WTC11 (cell line): ENCODE measurements at regions not wholly inside any gene's neighbourhood (a gene's known extent, or its start where the extent isn't known, plus 50 kb on each side); places are given as distances from the start of the nearest gene placed in this dataset.

ENCODE experiments used
- ATAC-seq: fragments of 200-7000 bp; cut with Tn5 transposase; 2 replicates; pipeline ENCODE4 v1.10.0; 2021; ENCODE audit warnings: mild to moderate bottlenecking, moderate library complexity
- CTCF ChIA-PET: fragments of 300-600 bp; sonication (Branson Sonifier 250); formaldehyde crosslinking; loops from one replicate; lab custom pipeline; 2021; ENCODE audit warnings: antibody characterized with exemption; lab: Charles Lee
- POLR2A ChIA-PET: fragments of 350-600 bp; sonication (Branson Sonifier 250); formaldehyde crosslinking; loops from one replicate; lab custom pipeline; 2021; ENCODE audit warnings: antibody characterized with exemption; lab: Charles Lee
- DNase-seq: peaks from one replicate; pipeline ENCODE4 v3.0.0; 2021; ENCODE audit warnings: low spot score
- H3K27ac Mint-ChIP-seq: 2 replicates; pipeline ENCODE4 v1.8.0; 2021; ENCODE audit warnings: mixed read lengths
- H3K27me3 Mint-ChIP-seq: 2 replicates; pipeline ENCODE4 v1.8.0; 2021; ENCODE audit warnings: low read depth, mild to moderate bottlenecking, moderate library complexity, mixed read lengths
- H3K36me3 Mint-ChIP-seq: 2 replicates; pipeline ENCODE4 v1.8.0; 2021; ENCODE audit warnings: mixed read lengths
- H3K4me1 Mint-ChIP-seq: 2 replicates; pipeline ENCODE4 v1.8.0; 2022; ENCODE audit warnings: mixed read lengths
- H3K4me3 Mint-ChIP-seq: 2 replicates; pipeline ENCODE4 v1.8.0; 2021; ENCODE audit warnings: mild to moderate bottlenecking, moderate library complexity, mixed read lengths
- H3K9me3 Mint-ChIP-seq: 2 replicates; pipeline ENCODE4 v1.8.0; 2021; ENCODE audit warnings: mixed read lengths
- ATF1 ChIP-seq: sonication (generic); formaldehyde crosslinking; IDR thresholded peaks from 2 replicates; pipeline ENCODE4 v1.8.1; 2023; ENCODE audit warnings: mild to moderate bottlenecking, moderate library complexity, missing genetic modification reagents
- CREB1 ChIP-seq: sonication (generic); formaldehyde crosslinking; IDR thresholded peaks from 2 replicates; pipeline ENCODE4 v1.8.0; 2023; ENCODE audit warnings: mild to moderate bottlenecking, missing genetic modification reagents
- ELF4 ChIP-seq: sonication (generic); formaldehyde crosslinking; IDR thresholded peaks from 2 replicates; pipeline ENCODE4 v1.8.1; 2022; ENCODE audit warnings: low read depth, mild to moderate bottlenecking, moderate library complexity, missing genetic modification reagents
- ETV6 ChIP-seq: sonication (generic); formaldehyde crosslinking; IDR thresholded peaks from 2 replicates; pipeline ENCODE4 v1.8.1; 2022; ENCODE audit warnings: mild to moderate bottlenecking, missing genetic modification reagents
- GABPB1 ChIP-seq: sonication (generic); formaldehyde crosslinking; IDR thresholded peaks from 2 replicates; pipeline ENCODE4 v1.8.1; 2023; ENCODE audit warnings: mild to moderate bottlenecking, missing genetic modification reagents
- OVOL2 ChIP-seq: fragments of 250-450 bp; sonication (Bioruptor Pico); IDR thresholded peaks from 2 replicates; pipeline ENCODE4 v1.9.0; 2021; ENCODE audit warnings: mild to moderate bottlenecking, borderline replicate concordance
- SMAD4 ChIP-seq: sonication (generic); formaldehyde crosslinking; IDR thresholded peaks from 2 replicates; pipeline ENCODE4 v1.8.0; 2022; ENCODE audit warnings: mild to moderate bottlenecking, missing genetic modification reagents
- TEAD4 ChIP-seq: sonication (generic); formaldehyde crosslinking; IDR thresholded peaks from 2 replicates; pipeline ENCODE4 v1.8.0; 2022; ENCODE audit warnings: mild to moderate bottlenecking, missing genetic modification reagents
- ZNF138 ChIP-seq: sonication (generic); formaldehyde crosslinking; conservative IDR thresholded peaks from 2 replicates; pipeline ENCODE4 v1.8.1; 2022; ENCODE audit warnings: mild to moderate bottlenecking, moderate library complexity, missing genetic modification reagents
- ZNF263 ChIP-seq: sonication (generic); formaldehyde crosslinking; IDR thresholded peaks from 2 replicates; pipeline ENCODE4 v1.8.1; 2022; ENCODE audit warnings: low read depth, mild to moderate bottlenecking, moderate library complexity, missing genetic modification reagents
- ZNF671 ChIP-seq: fragments of 250-450 bp; sonication (Bioruptor Pico); IDR thresholded peaks from 2 replicates; pipeline ENCODE4 v1.8.0; 2021; ENCODE audit warnings: mild to moderate bottlenecking
- TF ChIP-seq, protein P1 (sequence below): sonication (generic); formaldehyde crosslinking; IDR thresholded peaks from 2 replicates; pipeline ENCODE4 v1.8.0; 2023; ENCODE audit warnings: missing genetic modification reagents
- TF ChIP-seq, protein P2 (sequence below): sonication (generic); formaldehyde crosslinking; IDR thresholded peaks from 2 replicates; pipeline ENCODE4 v1.8.1; 2022; ENCODE audit warnings: mild to moderate bottlenecking, missing genetic modification reagents, moderate library complexity, borderline replicate concordance
- TF ChIP-seq, protein P3 (sequence below): sonication (generic); formaldehyde crosslinking; IDR thresholded peaks from 2 replicates; pipeline ENCODE4 v1.8.1; 2023; ENCODE audit warnings: mild to moderate bottlenecking, moderate library complexity, missing genetic modification reagents
- TF ChIP-seq, protein P4 (sequence below): sonication (generic); formaldehyde crosslinking; IDR thresholded peaks from 2 replicates; pipeline ENCODE4 v1.8.0; 2022; ENCODE audit warnings: mild to moderate bottlenecking, missing genetic modification reagents
- TF ChIP-seq, protein P5 (sequence below): sonication (generic); formaldehyde crosslinking; IDR thresholded peaks from 2 replicates; pipeline ENCODE4 v1.8.1; 2022; ENCODE audit warnings: low read depth, missing genetic modification reagents, borderline replicate concordance
- TF ChIP-seq, protein P6 (sequence below): fragments of 250-450 bp; sonication (Bioruptor Pico); IDR thresholded peaks from 2 replicates; pipeline ENCODE4 v2.1.2; 2022; ENCODE audit warnings: mild to moderate bottlenecking, moderate library complexity
- TF ChIP-seq, protein P7 (sequence below): sonication (generic); formaldehyde crosslinking; IDR thresholded peaks from 2 replicates; pipeline ENCODE4 v1.8.1; 2023; ENCODE audit warnings: mild to moderate bottlenecking, missing genetic modification reagents, borderline replicate concordance
- TF ChIP-seq, protein P8 (sequence below): sonication (generic); formaldehyde crosslinking; IDR thresholded peaks from 2 replicates; pipeline ENCODE4 v1.8.1; 2023; ENCODE audit warnings: mild to moderate bottlenecking, missing genetic modification reagents

DNA sequence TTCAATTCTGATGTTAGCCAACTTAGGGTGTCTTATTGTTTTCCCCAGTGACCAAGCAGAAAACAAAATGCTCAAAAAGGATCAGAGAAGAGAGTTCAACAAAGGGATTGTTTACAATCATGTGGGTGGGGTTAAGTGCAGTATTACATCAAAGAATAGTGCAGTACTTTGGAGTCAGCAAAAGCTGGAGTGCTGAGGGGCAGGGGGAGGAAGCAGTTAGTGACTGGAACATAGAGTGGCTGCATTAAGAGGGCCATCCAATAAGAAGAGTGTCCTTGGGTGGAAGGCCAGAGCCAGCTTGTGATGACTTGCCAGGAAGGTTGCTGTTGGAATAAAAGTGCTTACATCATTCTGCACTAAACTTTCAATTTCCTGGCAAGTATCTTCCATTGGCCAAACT, 175.5 kb downstream of the CYYR1 start (continued):
- TF ChIP-seq GABPB1 (CRISPR knock-in tag) = no peak
- TF ChIP-seq OVOL2 (CRISPR knock-in tag) = no peak
- no peak for TF ChIP-seq ATF1 (CRISPR knock-in tag)
- no peak for TF ChIP-seq SMAD4 (CRISPR knock-in tag)
- TF ChIP-seq TEAD4 (CRISPR knock-in tag) = no peak
- TF ChIP-seq, protein P1, sequence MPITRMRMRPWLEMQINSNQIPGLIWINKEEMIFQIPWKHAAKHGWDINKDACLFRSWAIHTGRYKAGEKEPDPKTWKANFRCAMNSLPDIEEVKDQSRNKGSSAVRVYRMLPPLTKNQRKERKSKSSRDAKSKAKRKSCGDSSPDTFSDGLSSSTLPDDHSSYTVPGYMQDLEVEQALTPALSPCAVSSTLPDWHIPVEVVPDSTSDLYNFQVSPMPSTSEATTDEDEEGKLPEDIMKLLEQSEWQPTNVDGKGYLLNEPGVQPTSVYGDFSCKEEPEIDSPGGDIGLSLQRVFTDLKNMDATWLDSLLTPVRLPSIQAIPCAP (CRISPR knock-in tag) = no peak
- TF ChIP-seq, protein P2, sequence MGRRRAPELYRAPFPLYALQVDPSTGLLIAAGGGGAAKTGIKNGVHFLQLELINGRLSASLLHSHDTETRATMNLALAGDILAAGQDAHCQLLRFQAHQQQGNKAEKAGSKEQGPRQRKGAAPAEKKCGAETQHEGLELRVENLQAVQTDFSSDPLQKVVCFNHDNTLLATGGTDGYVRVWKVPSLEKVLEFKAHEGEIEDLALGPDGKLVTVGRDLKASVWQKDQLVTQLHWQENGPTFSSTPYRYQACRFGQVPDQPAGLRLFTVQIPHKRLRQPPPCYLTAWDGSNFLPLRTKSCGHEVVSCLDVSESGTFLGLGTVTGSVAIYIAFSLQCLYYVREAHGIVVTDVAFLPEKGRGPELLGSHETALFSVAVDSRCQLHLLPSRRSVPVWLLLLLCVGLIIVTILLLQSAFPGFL (CRISPR knock-in tag) = no peak
- TF ChIP-seq, protein P3, sequence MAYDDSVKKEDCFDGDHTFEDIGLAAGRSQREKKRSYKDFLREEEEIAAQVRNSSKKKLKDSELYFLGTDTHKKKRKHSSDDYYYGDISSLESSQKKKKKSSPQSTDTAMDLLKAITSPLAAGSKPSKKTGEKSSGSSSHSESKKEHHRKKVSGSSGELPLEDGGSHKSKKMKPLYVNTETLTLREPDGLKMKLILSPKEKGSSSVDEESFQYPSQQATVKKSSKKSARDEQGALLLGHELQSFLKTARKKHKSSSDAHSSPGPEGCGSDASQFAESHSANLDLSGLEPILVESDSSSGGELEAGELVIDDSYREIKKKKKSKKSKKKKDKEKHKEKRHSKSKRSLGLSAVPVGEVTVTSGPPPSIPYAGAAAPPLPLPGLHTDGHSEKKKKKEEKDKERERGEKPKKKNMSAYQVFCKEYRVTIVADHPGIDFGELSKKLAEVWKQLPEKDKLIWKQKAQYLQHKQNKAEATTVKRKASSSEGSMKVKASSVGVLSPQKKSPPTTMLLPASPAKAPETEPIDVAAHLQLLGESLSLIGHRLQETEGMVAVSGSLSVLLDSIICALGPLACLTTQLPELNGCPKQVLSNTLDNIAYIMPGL = no peak
- TF ChIP-seq, all 79 proteins: peak for 0

DNA sequence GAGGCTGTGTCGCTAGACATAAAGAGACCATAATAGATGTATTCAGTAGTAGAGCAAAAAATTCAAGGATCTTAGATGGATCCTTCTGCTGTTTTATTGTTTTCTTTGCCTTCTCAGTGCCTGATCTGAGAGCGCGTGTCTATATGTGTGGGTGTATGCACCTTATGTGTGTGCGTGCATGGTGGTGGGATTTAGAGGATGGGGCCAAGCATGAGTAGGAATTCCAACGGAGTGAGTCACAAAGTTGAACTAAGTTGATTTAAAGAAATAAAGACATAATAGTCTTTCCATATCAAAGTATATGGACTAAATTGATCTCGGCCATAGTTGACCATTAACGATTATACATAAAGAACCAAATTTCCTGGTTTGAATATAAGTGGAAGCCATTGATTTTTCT, 178.7 kb downstream of the CYYR1 start:
- no peaks in the 10 kb centered on the region; the same call in 1 of the 2 replicates for H3K27me3 Mint-ChIP-seq
- H3K27ac Mint-ChIP-seq = no peak overlapping the region
- DNase-seq (no peak), ATAC-seq (no peak)
- no peak for TF ChIP-seq ZNF671 (CRISPR knock-in tag)
- no peak for TF ChIP-seq ELF4
- TF ChIP-seq, protein P4, sequence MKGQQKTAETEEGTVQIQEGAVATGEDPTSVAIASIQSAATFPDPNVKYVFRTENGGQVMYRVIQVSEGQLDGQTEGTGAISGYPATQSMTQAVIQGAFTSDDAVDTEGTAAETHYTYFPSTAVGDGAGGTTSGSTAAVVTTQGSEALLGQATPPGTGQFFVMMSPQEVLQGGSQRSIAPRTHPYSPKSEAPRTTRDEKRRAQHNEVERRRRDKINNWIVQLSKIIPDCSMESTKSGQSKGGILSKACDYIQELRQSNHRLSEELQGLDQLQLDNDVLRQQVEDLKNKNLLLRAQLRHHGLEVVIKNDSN = no peak
- TF ChIP-seq ETV6 = no peak
- no peak for TF ChIP-seq CREB1 (CRISPR knock-in tag)
- no peak for TF ChIP-seq ZNF263 (CRISPR knock-in tag)
- H3K4me1 Mint-ChIP-seq = peaks cover 9% of the 10 kb centered on the region; the same call in 1 of the 2 replicates
- peaks cover 28% of the 10 kb centered on the region for H3K9me3 Mint-ChIP-seq
- peaks cover 14% of the 10 kb centered on the region for H3K36me3 Mint-ChIP-seq
- ChIA-PET CTCF (no interaction called here), POLR2A (no interaction called here)
- no peak overlapping the region for H3K4me3 Mint-ChIP-seq

DNA sequence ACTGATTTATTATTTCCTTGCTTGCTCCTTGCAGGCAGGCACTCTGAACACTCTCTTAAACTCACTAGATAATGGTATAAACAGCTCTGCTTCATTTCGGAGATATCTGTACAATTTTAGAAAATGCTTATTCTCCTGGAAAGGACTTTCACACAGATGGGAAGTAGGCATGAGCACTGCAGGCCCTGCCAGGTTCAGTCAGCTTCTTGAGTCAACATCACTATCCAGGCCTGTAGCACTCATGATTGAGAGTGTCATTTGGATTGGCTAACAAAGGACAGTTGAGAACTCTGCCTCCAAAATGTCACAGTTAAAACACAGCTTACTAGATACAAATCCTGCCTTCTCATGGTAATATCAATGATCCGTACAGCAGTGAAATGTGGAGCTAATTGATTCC, 181.9 kb downstream of the CYYR1 start:
- no peaks in the 10 kb centered on the region for H3K36me3 Mint-ChIP-seq
- POLR2A ChIA-PET = no interaction called here
- H3K27ac Mint-ChIP-seq = no peak overlapping the region
- DNase-seq = no peak
- no peaks in the 10 kb centered on the region for H3K27me3 Mint-ChIP-seq
- peaks cover 14% of the 10 kb centered on the region for H3K9me3 Mint-ChIP-seq
- peaks cover 12% of the 10 kb centered on the region for H3K4me1 Mint-ChIP-seq
- no peak overlapping the region for H3K4me3 Mint-ChIP-seq
- ATAC-seq = no peak
- CTCF ChIA-PET = no interaction called here
- TF ChIP-seq, protein P5, sequence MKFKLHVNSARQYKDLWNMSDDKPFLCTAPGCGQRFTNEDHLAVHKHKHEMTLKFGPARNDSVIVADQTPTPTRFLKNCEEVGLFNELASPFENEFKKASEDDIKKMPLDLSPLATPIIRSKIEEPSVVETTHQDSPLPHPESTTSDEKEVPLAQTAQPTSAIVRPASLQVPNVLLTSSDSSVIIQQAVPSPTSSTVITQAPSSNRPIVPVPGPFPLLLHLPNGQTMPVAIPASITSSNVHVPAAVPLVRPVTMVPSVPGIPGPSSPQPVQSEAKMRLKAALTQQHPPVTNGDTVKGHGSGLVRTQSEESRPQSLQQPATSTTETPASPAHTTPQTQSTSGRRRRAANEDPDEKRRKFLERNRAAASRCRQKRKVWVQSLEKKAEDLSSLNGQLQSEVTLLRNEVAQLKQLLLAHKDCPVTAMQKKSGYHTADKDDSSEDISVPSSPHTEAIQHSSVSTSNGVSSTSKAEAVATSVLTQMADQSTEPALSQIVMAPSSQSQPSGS (CRISPR knock-in tag) = no peak
- TF ChIP-seq, protein P6, sequence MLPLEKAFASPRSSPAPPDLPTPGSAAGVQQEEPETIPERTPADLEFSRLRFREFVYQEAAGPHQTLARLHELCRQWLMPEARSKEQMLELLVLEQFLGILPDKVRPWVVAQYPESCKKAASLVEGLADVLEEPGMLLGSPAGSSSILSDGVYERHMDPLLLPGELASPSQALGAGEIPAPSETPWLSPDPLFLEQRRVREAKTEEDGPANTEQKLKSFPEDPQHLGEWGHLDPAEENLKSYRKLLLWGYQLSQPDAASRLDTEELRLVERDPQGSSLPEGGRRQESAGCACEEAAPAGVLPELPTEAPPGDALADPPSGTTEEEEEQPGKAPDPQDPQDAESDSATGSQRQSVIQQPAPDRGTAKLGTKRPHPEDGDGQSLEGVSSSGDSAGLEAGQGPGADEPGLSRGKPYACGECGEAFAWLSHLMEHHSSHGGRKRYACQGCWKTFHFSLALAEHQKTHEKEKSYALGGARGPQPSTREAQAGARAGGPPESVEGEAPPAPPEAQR (CRISPR knock-in tag) = no peak
- TF ChIP-seq ETV6 (no peak), ZNF138 (no peak)
- TF ChIP-seq, protein P7, sequence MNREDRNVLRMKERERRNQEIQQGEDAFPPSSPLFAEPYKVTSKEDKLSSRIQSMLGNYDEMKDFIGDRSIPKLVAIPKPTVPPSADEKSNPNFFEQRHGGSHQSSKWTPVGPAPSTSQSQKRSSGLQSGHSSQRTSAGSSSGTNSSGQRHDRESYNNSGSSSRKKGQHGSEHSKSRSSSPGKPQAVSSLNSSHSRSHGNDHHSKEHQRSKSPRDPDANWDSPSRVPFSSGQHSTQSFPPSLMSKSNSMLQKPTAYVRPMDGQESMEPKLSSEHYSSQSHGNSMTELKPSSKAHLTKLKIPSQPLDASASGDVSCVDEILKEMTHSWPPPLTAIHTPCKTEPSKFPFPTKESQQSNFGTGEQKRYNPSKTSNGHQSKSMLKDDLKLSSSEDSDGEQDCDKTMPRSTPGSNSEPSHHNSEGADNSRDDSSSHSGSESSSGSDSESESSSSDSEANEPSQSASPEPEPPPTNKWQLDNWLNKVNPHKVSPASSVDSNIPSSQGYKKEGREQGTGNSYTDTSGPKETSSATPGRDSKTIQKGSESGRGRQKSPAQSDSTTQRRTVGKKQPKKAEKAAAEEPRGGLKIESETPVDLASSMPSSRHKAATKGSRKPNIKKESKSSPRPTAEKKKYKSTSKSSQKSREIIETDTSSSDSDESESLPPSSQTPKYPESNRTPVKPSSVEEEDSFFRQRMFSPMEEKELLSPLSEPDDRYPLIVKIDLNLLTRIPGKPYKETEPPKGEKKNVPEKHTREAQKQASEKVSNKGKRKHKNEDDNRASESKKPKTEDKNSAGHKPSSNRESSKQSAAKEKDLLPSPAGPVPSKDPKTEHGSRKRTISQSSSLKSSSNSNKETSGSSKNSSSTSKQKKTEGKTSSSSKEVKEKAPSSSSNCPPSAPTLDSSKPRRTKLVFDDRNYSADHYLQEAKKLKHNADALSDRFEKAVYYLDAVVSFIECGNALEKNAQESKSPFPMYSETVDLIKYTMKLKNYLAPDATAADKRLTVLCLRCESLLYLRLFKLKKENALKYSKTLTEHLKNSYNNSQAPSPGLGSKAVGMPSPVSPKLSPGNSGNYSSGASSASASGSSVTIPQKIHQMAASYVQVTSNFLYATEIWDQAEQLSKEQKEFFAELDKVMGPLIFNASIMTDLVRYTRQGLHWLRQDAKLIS (CRISPR knock-in tag) = no peak
- TF ChIP-seq, protein P8, sequence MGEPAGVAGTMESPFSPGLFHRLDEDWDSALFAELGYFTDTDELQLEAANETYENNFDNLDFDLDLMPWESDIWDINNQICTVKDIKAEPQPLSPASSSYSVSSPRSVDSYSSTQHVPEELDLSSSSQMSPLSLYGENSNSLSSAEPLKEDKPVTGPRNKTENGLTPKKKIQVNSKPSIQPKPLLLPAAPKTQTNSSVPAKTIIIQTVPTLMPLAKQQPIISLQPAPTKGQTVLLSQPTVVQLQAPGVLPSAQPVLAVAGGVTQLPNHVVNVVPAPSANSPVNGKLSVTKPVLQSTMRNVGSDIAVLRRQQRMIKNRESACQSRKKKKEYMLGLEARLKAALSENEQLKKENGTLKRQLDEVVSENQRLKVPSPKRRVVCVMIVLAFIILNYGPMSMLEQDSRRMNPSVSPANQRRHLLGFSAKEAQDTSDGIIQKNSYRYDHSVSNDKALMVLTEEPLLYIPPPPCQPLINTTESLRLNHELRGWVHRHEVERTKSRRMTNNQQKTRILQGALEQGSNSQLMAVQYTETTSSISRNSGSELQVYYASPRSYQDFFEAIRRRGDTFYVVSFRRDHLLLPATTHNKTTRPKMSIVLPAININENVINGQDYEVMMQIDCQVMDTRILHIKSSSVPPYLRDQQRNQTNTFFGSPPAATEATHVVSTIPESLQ (CRISPR knock-in tag) = no peak
